ENCODE measurements at regions not wholly inside any gene's neighbourhood (a gene's known extent, or its start where the extent isn't known, plus 50 kb on each side); places are given as distances from the start of the nearest gene placed in this dataset.

DNA sequence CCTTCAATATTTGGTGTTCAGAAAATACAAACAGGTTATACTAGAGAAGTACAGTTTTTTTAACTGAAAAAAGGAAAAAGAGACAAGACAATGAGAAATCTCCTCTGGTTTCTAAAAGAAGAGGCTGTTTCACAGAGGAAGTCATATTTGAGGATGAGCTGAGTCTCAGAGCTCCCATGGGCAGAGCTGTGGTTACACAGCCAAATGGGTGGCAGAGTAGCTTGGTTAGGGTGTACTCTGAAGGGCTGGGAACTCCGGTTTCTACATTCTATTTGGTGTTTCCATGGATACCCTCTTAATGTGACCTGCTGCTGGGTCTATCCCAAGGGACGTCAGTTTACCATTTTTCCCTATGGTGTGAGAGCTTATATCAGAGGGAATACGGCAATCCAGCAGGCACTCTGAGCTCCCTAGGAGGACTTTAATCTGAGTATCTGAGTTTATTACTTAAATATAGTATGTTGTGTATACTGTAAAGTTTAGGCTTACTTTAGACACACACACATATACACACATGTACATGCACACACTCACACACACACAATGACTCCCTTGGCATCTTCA is 74.2 kb downstream of the CYRIA start:
- TF ChIP-seq SP1 (IDR thresholded peaks at IDR 0.05) (no peak), FOXA1 (IDR thresholded peaks at IDR 0.05) (no peak), TARDBP (IDR thresholded peaks at IDR 0.05) (no peak), FOXK2 (IDR thresholded peaks at IDR 0.05) (no peak), L3MBTL2 (conservative IDR thresholded peaks at IDR 0.05) (no peak), BHLHE40 (IDR thresholded peaks at IDR 0.05; ENCODE audit: borderline replicate concordance) (no peak), SUZ12 (IDR thresholded peaks at IDR 0.05) (no peak), FOXM1 (IDR thresholded peaks at IDR 0.05; ENCODE audit: borderline replicate concordance) (no peak), LEF1 (IDR thresholded peaks at IDR 0.05; ENCODE audit: borderline replicate concordance) (no peak), ELF4 (IDR thresholded peaks at IDR 0.05) (no peak)
- TF ChIP-seq, protein P1, sequence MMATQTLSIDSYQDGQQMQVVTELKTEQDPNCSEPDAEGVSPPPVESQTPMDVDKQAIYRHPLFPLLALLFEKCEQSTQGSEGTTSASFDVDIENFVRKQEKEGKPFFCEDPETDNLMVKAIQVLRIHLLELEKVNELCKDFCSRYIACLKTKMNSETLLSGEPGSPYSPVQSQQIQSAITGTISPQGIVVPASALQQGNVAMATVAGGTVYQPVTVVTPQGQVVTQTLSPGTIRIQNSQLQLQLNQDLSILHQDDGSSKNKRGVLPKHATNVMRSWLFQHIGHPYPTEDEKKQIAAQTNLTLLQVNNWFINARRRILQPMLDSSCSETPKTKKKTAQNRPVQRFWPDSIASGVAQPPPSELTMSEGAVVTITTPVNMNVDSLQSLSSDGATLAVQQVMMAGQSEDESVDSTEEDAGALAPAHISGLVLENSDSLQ (IDR thresholded peaks at IDR 0.05), result no peak
